GM21528 (cell line): ENCODE measurements at regions not wholly inside any gene's neighbourhood (a gene's known extent, or its start where the extent isn't known, plus 50 kb on each side); places are given as distances from the start of the nearest gene placed in this dataset.

ENCODE experiments used
- ATAC-seq: cut with Tn5 transposase; IDR thresholded peaks from one replicate; pipeline ENCODE4 v1.9.1; 2021; ENCODE audit warnings: mild to moderate bottlenecking, moderate library complexity; ENCODE audit not compliant: unreplicated experiment, low FRiP score

- no peak for ATAC-seq
Observed at GRCh38 chr6:169890049-169890448, 138.6 kb downstream of the ERMARD start.

GRCh38 chr6:169887529-169888140 is 136.2 kb downstream of the ERMARD start:
- no peak for ATAC-seq

- ATAC-seq, result no peak
Observed at GRCh38 chr6:169886631-169887227, 135.3 kb downstream of the ERMARD start.

- ATAC-seq, result no peak
Observed at GRCh38 chr6:169885831-169886230, 134.4 kb downstream of the ERMARD start.

- no peak for ATAC-seq
Observed at GRCh38 chr6:169885131-169885530, 133.7 kb downstream of the ERMARD start.

GRCh38 chr6:169884158-169884557 is 132.7 kb downstream of the ERMARD start:
- ATAC-seq, result no peak

- ATAC-seq, result no peak
Observed at GRCh38 chr6:169883316-169883715, 131.9 kb downstream of the ERMARD start.

GRCh38 chr6:169881976-169882375 is 130.6 kb downstream of the ERMARD start:
- ATAC-seq, result no peak

GRCh38 chr6:169881398-169881797 is 130.0 kb downstream of the ERMARD start:
- no peak for ATAC-seq

GRCh38 chr6:169880516-169880915 is 129.1 kb downstream of the ERMARD start:
- no peak for ATAC-seq

GRCh38 chr6:169869301-169869700 is 117.9 kb downstream of the ERMARD start:
- no peak for ATAC-seq

- ATAC-seq, result peak; percentile 84
Observed at GRCh38 chr6:169868458-169868857, 117.0 kb downstream of the ERMARD start.

- no peak for ATAC-seq
Observed at GRCh38 chr6:169867751-169868191, 116.3 kb downstream of the ERMARD start.

- no peak for ATAC-seq
Observed at GRCh38 chr6:169866668-169867521, 115.5 kb downstream of the ERMARD start.

- no peak for ATAC-seq
Observed at GRCh38 chr6:169866140-169866534, 114.7 kb downstream of the ERMARD start.

GRCh38 chr6:169865346-169866139 is 114.1 kb downstream of the ERMARD start:
- no peak for ATAC-seq

- no peak for ATAC-seq
Observed at GRCh38 chr6:169864148-169865020, 113.0 kb downstream of the ERMARD start.

GRCh38 chr6:169863710-169864109 is 112.3 kb downstream of the ERMARD start:
- ATAC-seq, result no peak

- ATAC-seq, result no peak
Observed at GRCh38 chr6:169862892-169863525, 111.6 kb downstream of the ERMARD start.
